ENCODE measurements at regions not wholly inside any gene's neighbourhood (a gene's known extent, or its start where the extent isn't known, plus 50 kb on each side); places are given as distances from the start of the nearest gene placed in this dataset.
"Not testable (repeated sequence)": the region's sequence is repeated elsewhere in the genome, so short reads cannot be mapped to it uniquely, and the experiment has no call there.

DNA sequence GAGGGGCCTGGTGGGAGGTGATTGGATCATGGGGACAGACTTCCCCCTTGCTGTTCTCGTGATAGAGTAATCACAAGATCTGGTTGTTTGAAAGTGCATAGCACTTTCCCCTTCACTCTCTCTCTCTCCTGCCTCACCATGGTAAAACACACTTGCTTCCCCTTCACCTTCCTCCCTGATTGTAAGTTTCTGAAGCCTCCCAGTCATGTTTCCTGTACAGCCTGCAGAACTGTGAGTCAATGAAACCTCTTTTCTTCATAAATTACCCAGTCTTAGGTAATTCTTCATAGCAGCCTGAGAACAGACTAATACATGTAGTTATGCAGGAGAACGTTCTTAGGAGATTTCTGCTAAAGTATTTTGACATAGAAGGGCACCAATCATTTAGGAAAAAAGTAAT is 59.9 kb upstream of the FBXO28 start:
- H3K27ac ChIP-seq (ENCODE audit: low read depth, low read length): no peak overlapping the region
- TF ChIP-seq, protein P1, sequence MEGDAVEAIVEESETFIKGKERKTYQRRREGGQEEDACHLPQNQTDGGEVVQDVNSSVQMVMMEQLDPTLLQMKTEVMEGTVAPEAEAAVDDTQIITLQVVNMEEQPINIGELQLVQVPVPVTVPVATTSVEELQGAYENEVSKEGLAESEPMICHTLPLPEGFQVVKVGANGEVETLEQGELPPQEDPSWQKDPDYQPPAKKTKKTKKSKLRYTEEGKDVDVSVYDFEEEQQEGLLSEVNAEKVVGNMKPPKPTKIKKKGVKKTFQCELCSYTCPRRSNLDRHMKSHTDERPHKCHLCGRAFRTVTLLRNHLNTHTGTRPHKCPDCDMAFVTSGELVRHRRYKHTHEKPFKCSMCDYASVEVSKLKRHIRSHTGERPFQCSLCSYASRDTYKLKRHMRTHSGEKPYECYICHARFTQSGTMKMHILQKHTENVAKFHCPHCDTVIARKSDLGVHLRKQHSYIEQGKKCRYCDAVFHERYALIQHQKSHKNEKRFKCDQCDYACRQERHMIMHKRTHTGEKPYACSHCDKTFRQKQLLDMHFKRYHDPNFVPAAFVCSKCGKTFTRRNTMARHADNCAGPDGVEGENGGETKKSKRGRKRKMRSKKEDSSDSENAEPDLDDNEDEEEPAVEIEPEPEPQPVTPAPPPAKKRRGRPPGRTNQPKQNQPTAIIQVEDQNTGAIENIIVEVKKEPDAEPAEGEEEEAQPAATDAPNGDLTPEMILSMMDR (IDR thresholded peaks at IDR 0.05; ENCODE audit: low read depth, low read length): no peak
- H3K4me3 ChIP-seq (ENCODE audit: low read depth, low read length): no peak overlapping the region
- POLR2A ChIA-PET: no interaction called here
- H3K9me3 ChIP-seq (ENCODE audit: control insufficient read depth, insufficient read depth, low read length): no peaks in the 10 kb centered on the region
- DNase-seq (ENCODE audit: low read depth, low spot score): no peak
- no peaks in the 10 kb centered on the region for H3K27me3 ChIP-seq (ENCODE audit: control insufficient read depth, insufficient read depth, low read length)
- CTCF ChIA-PET: no interaction called here

DNA sequence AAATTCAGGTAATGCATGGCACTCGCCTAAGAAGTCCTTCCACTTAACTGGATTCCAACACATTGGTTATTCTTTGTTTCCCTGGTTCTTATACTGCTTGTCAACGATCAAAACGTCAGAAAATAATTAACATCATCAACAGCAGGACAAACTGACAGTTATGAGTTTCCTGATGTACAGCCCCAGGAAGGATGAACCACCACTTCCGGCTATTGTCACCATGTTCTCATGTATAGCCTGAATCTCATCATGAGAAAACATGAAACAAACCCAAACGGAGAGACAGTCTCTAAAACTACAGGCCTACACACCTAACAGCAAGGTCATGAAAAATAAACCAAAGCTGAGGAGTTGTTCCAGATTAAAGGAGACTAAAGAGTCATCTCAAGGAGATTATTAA is 60.5 kb upstream of the FBXO28 start:
- ChIA-PET POLR2A (no interaction called here), CTCF (no interaction called here)
- DNase-seq (ENCODE audit: low read depth, low spot score): no peak
- Histone ChIP-seq H3K9me3 (ENCODE audit: control insufficient read depth, insufficient read depth, low read length) (no peaks in the 10 kb centered on the region), H3K4me3 (ENCODE audit: low read depth, low read length) (no peak overlapping the region), H3K27me3 (ENCODE audit: control insufficient read depth, insufficient read depth, low read length) (no peaks in the 10 kb centered on the region), H3K27ac (ENCODE audit: low read depth, low read length) (no peak overlapping the region)
- TF ChIP-seq, protein P1 (IDR thresholded peaks at IDR 0.05; ENCODE audit: low read depth, low read length): no peak

DNA sequence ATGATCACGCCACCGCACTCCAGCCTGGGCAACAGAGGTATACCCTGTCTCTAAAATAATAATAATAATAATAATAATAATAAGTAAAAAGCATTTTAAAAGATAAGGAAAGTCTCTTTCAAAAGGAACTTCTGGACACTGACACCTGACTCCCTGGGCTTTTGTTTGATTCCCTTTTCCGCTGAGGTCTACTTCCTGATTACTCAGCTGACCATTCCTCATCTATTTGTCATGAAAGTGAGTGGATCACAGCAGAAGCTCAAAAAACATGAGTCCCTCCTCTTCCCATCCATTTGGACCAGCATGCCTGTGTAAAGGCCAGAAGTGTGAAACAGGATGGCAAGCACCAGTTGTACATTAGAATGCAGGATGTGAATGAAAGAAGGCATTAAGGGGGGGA is 61.1 kb upstream of the FBXO28 start:
- H3K27me3 ChIP-seq (ENCODE audit: control insufficient read depth, insufficient read depth, low read length): no peaks in the 10 kb centered on the region
- no peak overlapping the region for H3K27ac ChIP-seq (ENCODE audit: low read depth, low read length)
- no peaks in the 10 kb centered on the region for H3K9me3 ChIP-seq (ENCODE audit: control insufficient read depth, insufficient read depth, low read length)
- DNase-seq (ENCODE audit: low read depth, low spot score): no peak
- no peak overlapping the region for H3K4me3 ChIP-seq (ENCODE audit: low read depth, low read length)
- ChIA-PET CTCF (no interaction called here), POLR2A (no interaction called here)
- TF ChIP-seq, protein P1 (IDR thresholded peaks at IDR 0.05; ENCODE audit: low read depth, low read length): no peak

DNA sequence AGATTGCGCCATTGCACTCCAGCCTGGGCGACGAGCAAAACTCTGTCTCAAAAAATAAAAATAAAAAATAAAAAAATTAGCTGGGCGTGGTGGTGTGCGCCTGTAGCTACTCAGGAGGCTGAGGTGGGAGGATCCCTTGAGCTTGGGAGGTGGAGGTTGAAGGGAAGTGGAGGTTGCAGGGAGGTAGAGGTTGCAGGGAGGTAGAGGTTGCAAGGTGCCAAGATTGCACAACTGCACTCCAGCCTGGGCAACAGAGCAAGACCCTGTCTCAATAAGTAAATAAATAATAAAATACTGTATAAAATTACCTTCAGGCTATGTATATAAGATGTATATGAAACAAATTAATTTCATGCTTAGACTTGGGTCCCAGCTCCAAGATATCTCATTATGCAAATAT is 62.1 kb upstream of the FBXO28 start:
- POLR2A ChIA-PET: not testable (repeated sequence)

DNA sequence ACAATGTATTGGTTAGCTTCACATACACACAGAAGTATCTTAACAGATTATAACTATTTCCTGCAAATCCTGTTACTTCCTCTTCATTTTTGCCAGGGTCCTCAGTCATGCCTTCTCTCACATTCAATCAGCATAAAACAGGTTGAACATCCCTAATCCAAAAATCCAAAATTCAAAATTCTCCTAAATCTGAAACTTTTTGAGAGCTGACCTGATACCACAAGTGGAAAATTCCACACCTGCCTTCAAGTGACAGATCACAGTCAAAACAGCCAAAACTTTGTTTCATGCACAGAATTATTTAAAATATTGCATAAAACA is 62.9 kb upstream of the FBXO28 start:
- Histone ChIP-seq H3K27me3 (ENCODE audit: control insufficient read depth, insufficient read depth, low read length) (no peaks in the 10 kb centered on the region), H3K9me3 (ENCODE audit: control insufficient read depth, insufficient read depth, low read length) (no peaks in the 10 kb centered on the region), H3K4me3 (ENCODE audit: low read depth, low read length) (no peak overlapping the region), H3K27ac (ENCODE audit: low read depth, low read length) (no peak overlapping the region)
- no peak for DNase-seq (ENCODE audit: low read depth, low spot score)
- TF ChIP-seq, protein P1 (IDR thresholded peaks at IDR 0.05; ENCODE audit: low read depth, low read length): no peak
- ChIA-PET POLR2A (no interaction called here), CTCF (interaction anchor here (0.6 to 2.9 kb wide), 21 partner anchors 9 to 412 kb away, joined by 3 to 18 read pairs (median 4); no protein-coding TSS in a partner anchor)

More for the DNA sequence above, 62.1 kb upstream of the FBXO28 start:
- not testable (repeated sequence) for DNase-seq (ENCODE audit: low read depth, low spot score); H3K27me3 ChIP-seq (ENCODE audit: control insufficient read depth, insufficient read depth, low read length); H3K27ac ChIP-seq (ENCODE audit: low read depth, low read length); H3K4me3 ChIP-seq (ENCODE audit: low read depth, low read length); H3K9me3 ChIP-seq (ENCODE audit: control insufficient read depth, insufficient read depth, low read length)
- CTCF ChIA-PET: interaction anchor here (0.8 to 2.9 kb wide), 13 partner anchors 9 to 367 kb away, joined by 3 to 18 read pairs (median 5); no protein-coding TSS in a partner anchor

DNA sequence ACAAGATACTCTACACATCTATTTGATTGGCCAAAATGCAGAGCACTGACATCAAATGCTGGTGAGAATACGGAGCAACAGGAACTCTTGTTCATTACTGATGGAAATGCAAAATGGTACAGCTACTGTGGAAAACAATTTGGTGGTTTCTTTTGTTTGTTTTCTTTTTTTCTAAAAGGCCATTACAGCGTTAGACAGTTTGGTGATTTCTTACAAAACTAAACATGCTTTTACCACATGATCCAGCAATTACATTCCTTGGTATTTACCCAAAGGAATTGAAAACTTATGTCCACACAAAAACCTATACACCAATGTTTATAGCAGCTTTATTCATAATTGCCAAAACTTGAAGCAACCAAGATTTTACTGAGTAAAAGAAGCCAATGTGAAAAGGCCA is 66.4 kb upstream of the FBXO28 start:
- no peak overlapping the region for H3K27ac ChIP-seq (ENCODE audit: low read depth, low read length)
- ChIA-PET POLR2A (no interaction called here), CTCF (no interaction called here)
- no peak for DNase-seq (ENCODE audit: low read depth, low spot score)
- no peak overlapping the region for H3K4me3 ChIP-seq (ENCODE audit: low read depth, low read length)
- TF ChIP-seq, protein P1 (IDR thresholded peaks at IDR 0.05; ENCODE audit: low read depth, low read length): no peak
- no peaks in the 10 kb centered on the region for H3K27me3 ChIP-seq (ENCODE audit: control insufficient read depth, insufficient read depth, low read length)
- H3K9me3 ChIP-seq (ENCODE audit: control insufficient read depth, insufficient read depth, low read length): no peaks in the 10 kb centered on the region; the same call in 1 of the 2 replicates

All from AG04450 (cell line).